HG03469 (cell line): ENCODE measurements at regions not wholly inside any gene's neighbourhood (a gene's known extent, or its start where the extent isn't known, plus 50 kb on each side); places are given as distances from the start of the nearest gene placed in this dataset.
A peak's percentile ranks its signal among the peaks of the same experiment; 100 is the strongest.
"Not testable (repeated sequence)": the region's sequence is repeated elsewhere in the genome, so short reads cannot be mapped to it uniquely, and the experiment has no call there.

Experiments used
- ATAC-seq: cut with Tn5 transposase; IDR thresholded peaks from one replicate; pipeline ENCODE4 v1.9.1; 2021; ENCODE audit warnings: mild to moderate bottlenecking, moderate library complexity, moderate number of reproducible peaks; ENCODE audit not compliant: unreplicated experiment

- ATAC-seq = no peak
Measured at GRCh38 chr12:47412601-47413236, 293.1 kb downstream of the RPAP3 start.

GRCh38 chr12:47411966-47412365 is 293.9 kb downstream of the RPAP3 start:
- ATAC-seq = no peak

DNA sequence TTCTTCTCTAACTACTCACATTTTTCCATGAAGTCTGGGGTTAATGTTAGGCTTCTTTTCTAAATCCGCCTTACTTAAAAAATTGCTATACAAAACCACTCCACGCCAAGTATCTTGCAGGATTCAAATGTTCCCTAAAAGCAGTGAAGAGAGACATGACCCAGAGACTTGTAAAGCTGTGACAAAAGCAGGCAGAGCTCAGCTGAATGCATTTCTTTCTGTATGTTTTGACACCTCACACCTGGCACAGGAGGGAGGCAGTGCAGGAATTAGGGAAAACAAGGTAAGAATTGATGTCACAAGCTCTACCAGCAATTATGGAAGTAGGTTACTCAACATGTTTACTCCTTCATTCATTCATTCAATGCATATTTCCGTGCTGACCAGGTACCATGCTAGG is 295.0 kb downstream of the RPAP3 start:
- ATAC-seq = no peak

DNA sequence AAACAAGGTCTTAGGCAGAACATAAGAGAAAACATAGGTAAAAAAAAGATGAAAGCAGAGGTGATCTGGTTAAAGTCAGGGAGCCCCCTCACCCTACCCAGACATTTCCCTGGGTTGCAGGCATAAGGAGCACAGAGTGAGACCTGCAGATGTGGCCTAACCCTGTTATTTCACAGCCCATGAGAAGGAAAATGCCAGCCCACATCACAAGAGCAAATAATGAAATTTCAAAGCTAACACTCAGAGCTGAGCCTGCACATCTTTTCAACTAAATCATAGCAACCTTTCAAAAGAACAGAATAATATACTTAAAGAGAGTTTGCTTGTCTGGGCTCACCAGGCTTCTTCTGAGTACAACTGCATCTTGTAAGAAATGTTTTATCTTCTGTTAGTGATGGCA is 295.4 kb downstream of the RPAP3 start:
- no peak for ATAC-seq

DNA sequence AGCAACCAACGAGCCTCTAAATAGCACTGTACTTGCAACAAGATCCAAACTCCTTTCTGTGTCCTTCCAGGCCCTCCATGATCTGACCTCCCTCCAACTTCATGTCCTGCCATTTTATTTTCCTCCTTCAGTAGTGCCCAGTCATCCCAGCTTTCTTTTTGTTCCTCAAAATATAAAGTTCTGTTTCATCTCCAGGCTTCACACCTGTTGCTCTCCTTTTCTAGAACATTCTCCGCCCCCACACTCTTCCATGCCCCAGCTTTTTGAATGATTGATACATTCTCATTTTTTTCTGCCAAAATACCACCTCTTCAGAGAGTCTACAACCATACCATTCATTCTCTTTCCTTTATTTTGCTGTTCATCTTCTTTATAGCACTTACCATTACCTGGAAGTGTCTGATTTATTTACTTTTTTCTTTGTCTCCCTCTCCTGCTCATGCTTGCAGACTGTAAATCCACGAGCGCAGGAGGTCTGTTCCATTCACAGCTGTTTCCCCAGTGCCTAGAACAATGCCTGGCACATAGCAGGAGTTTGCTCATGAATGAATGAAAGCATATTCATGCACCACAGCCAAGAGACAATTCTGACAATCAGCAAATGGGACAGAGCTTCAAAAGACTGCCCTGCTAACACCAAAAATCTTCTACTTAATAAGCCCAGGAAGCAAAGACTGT is 296.4 kb downstream of the RPAP3 start:
- no peak for ATAC-seq

- ATAC-seq = peak; percentile 85
Measured at GRCh38 chr12:47408171-47408871, 297.5 kb downstream of the RPAP3 start.

DNA sequence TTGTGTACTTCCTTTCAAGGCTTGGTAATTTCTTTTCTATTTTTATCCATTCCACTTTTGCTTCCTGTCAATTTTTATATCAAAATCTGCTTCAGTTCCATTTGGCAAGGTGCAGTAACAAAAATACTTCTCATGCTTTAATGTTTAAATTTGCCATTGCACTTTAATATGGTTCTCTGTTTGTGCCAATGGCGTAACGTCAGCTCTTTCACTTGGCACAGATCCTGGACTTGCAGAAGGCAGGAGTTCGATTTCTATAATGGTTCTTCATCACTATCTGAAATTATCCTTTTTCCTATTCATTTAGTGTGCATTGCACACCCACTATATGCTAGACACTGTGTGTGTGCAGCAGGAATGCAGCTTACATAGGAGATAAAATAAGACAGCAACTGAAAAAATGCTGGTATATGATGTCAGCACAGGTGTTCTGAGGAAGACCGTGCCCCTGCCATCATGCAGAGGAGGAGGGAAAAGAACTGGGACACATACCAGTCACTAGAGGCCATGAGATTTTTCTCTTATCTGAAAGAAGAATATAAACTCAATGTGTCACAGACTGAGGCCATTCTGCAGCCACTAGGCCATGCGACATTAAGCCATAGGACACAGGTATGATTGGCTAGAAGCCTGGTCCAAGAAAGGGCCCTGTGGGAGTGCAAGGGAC is 298.2 kb downstream of the RPAP3 start:
- ATAC-seq = no peak

- no peak for ATAC-seq
Measured at GRCh38 chr12:47403681-47404080, 302.1 kb downstream of the RPAP3 start.

DNA sequence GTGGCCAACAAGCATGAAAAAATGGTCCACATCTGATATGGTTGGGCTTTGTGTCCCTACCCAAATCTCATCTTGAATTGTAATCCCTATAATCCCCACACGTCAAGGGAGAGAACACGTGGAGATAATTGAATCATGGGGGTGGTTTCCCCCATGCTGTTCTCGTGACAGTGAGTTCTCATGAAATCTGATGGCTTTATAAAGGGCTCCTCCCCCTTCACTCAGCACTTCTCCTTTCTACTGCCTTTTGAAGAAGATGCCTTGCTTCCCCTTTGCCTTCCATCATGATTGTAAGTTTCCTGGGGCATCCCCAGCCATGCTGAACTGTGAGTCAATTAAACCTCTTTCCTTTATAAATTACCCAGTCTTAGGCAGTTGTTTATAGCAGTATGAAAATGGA is 304.6 kb downstream of the RPAP3 start:
- not testable (repeated sequence) for ATAC-seq

- ATAC-seq = no peak
Measured at GRCh38 chr12:47400266-47400665, 305.6 kb downstream of the RPAP3 start.

DNA sequence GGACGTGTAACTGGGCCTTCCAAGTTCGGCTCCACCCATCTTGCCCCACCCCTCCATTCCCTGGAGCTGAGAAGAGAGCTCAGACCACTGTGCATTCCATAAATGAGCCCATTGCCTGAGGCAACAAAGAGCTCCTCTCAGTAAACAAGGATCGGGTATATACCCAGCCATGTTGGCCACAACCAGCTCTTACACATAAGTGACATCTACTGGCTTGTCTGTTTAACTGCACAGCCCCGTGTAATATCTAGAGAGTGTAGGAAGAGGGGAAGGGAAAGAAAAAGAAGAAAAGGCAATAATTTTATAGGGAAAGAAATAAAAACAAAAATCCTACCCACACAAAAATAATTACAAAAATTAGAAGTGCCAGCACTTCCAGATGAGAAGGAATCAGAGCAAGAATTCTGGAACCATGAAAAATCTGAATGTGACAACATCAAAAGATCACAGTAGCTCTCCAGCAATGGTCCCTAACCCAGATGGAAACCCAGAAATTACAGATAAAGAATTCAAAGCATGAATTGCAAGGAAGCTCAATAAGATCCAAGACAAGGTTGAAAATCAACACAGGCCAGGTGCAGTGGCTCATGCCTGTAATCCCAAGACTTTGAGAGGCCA is 308.1 kb downstream of the RPAP3 start:
- peak; percentile 45 for ATAC-seq

- no peak for ATAC-seq
Measured at GRCh38 chr12:47396902-47397663, 308.7 kb downstream of the RPAP3 start.

DNA sequence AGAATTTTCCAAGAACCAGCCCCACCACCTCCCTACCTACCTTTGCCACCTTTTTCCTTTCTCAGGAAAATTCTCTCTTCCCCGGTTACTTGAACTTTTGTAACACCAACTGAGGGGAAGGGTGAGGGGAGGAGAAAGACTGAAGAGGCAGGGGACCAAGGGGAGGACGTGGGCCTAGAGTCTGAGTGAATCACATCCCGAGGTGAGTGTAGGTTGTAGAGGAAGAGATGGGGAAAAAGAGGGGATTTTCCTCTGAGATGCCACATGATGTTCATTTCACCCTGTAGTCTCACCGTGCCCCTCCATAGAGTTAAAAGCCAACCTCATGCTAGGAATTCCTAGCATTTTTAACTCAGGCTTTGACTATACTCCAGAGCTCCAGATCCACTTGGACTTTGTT is 311.8 kb downstream of the RPAP3 start:
- ATAC-seq = no peak

- ATAC-seq = no peak
Measured at GRCh38 chr12:47393403-47393790, 312.4 kb downstream of the RPAP3 start.

DNA sequence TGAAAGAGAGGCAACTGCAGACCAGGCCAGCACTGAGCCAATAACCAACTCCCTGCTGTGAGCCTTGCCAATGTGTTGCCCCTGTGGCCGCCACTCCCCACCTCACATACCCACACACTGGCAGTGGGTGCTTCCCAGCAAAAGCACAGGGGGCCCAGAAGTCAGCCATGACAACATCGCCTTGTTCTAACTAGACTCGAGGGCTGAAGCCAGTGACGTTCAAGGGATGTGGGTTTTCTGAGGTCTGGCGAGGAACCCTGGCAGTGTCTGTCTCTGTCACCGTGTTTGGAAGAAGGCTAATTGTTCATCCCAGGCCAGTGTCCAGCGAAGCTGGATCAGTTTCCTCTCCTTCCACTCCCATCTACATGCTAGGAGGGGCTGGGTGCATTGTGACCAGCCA is 311.8 kb upstream of the AMIGO2 start:
- no peak for ATAC-seq

- ATAC-seq = no peak
Measured at GRCh38 chr12:47388712-47389111, 309.0 kb upstream of the AMIGO2 start.

DNA sequence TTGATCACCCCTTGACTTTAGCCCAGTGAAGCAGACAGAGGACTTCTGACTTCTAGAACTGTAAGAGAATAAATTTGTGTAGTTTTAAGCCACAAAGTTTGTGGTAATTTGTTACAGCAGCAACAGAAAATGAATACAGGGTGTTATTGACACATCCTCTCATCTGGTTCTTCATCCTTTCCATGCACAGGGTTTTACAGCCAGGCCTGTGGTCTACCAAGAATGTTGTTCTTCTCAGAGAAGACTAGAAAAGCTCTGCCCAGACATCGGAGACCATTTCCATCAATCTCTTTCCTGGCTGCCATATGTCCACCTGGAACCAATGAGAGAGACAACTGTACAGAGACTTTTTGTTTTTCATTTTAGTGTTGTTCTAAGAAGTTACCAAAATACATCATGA is 308.2 kb upstream of the AMIGO2 start:
- ATAC-seq = no peak

DNA sequence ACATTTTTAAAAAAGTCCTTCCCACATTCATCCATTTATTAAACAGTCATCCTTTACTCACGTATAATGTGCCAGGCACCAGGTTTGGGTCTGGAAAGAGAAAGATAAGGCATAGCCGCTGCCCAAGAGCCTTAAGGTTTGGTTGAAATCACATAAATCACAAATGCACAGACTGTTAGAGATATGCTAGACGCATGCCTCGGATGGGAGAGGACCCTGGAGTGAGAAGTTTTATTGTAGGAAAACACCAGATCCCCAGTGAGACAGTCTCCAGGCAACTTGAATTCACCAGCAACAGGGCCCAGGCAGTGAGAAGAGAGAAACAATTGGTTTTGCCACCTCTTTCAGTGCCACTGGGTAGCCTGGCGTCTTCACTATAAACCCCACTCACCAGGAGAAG is 305.9 kb upstream of the AMIGO2 start:
- no peak for ATAC-seq

DNA sequence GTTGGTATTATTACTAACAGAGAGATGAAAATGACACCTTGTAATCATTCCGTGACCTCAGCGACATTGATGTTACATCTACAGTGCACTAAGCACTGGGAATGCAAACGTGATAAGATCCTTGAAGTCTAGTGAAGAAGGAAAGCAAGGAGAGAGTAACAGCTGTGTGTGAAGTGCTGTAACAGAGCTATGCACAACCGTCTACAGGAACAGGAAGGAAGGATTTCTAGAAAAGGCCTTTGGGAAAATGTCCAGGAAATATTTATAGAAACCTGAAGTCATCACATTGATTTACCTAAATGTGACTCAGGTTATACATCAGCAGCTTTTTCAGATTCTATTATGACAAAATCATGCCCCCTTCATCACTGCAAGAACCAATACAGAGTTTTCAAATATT is 304.2 kb upstream of the AMIGO2 start:
- no peak for ATAC-seq

DNA sequence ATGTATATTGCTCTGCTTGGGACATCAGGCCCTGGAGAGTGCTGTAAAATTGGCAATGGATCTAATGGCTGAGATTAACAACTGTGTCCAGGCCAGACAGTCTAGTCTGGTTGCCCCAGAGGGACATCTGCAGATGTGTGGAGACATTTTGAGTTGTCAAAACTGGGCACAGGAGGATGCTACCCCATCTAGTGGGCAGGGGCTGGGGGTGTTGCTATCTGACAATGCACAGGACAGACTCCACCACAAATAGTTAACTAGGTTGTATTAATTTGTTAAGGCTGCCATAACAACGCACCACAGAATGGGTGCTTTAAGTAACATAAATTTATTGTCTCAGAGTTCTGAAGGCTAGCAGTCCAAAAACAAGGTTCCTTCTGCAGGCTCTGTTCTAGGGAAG is 302.5 kb upstream of the AMIGO2 start:
- ATAC-seq = no peak

DNA sequence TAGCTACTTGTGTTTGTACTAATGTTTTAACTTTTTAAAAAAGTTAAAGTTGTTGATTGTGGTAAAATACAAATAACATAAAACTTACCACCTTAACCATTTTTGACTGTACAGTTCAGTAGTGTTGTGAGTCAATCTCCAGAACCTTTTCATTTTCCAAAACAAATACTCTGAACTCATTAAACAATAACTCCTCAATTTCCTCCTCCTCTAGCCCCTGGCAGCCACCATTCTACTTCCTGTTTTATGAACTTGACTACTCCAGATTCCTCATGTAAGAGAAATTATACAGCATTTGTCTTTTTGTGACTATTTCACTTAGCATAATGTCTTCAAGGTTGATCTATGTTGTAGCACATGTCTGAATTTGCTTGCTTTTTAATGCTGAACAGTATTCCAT is 299.1 kb upstream of the AMIGO2 start:
- no peak for ATAC-seq
